CD14-positive monocyte (primary cell): ENCODE measurements at regions not wholly inside any gene's neighbourhood (a gene's known extent, or its start where the extent isn't known, plus 50 kb on each side); places are given as distances from the start of the nearest gene placed in this dataset.

ENCODE experiments used
- DNase-seq, 3 donors: peaks; one replicate each; pipeline ENCODE4 v3.0.0-alpha.2; 2011 to 2022
- H2AFZ ChIP-seq: 2 replicates; pipeline ENCODE4 v1.6.0; 2012; ENCODE audit warnings: mild to moderate bottlenecking, low read depth, low read length, inconsistent platforms; ENCODE audit not compliant: insufficient read depth, poor library complexity, severe bottlenecking
- H3K27ac ChIP-seq, 2 donors: 1 replicate in 1 of 2; 2 replicates in 1 of 2; pipeline ENCODE4 v1.5.1; 2012 to 2013; ENCODE audit warnings: low read length in 2 of 2, control low read depth in 1 of 2, inconsistent platforms in 1 of 2, low read depth in 1 of 2, mild to moderate bottlenecking in 1 of 2
- H3K27me3 ChIP-seq, 2 donors: one replicate each; pipeline versions ENCODE4 v1.6.0 to v1.6.1; 2011 to 2013; ENCODE audit warnings: low read length in 2 of 2; ENCODE audit not compliant: control insufficient read depth in 2 of 2, insufficient read depth in 2 of 2
- H3K36me3 ChIP-seq, 2 donors: replicated peaks in 1 of 2; 1 replicate in 1 of 2; 2 replicates in 1 of 2; pipeline versions ENCODE4 v1.5.1 to v1.6.1; 2012 to 2013; ENCODE audit warnings: low read length in 2 of 2, control low read depth in 1 of 2, inconsistent platforms in 1 of 2, mild to moderate bottlenecking in 1 of 2; ENCODE audit not compliant: insufficient read depth in 2 of 2, control insufficient read depth in 1 of 2
- H3K4me1 ChIP-seq, 2 donors: 1 replicate in 1 of 2; 2 replicates in 1 of 2; pipeline versions ENCODE4 v1.5.1 to v1.6.1; 2012 to 2013; ENCODE audit warnings: low read length in 2 of 2, control low read depth in 1 of 2, inconsistent platforms in 1 of 2, mild to moderate bottlenecking in 1 of 2, moderate library complexity in 1 of 2; ENCODE audit not compliant: insufficient read depth in 2 of 2, control insufficient read depth in 1 of 2
- H3K4me2 ChIP-seq: replicated peaks from 2 replicates; pipeline ENCODE3; 2012; ENCODE audit warnings: low read length, moderate library complexity, mild to moderate bottlenecking; ENCODE audit not compliant: poor library complexity, severe bottlenecking; ENCODE audit errors: extremely low read depth
- H3K4me3 ChIP-seq, 3 experiments: fragments of 200-600 bp in 1 of 3; sonication (generic) in 1 of 3; replicated peaks in 1 of 3; 1 replicate in 2 of 3; 2 replicates in 1 of 3; pipeline ENCODE4 v1.5.1; 2011 to 2013; ENCODE audit warnings: low read length in 3 of 3, mild to moderate bottlenecking in 3 of 3, control low read depth in 2 of 3, low read depth in 2 of 3, inconsistent platforms in 1 of 3, moderate library complexity in 1 of 3
- H3K79me2 ChIP-seq: 2 replicates; pipeline ENCODE4 v1.6.0; 2012; ENCODE audit warnings: mild to moderate bottlenecking, control low read depth, inconsistent platforms, low read length, moderate library complexity; ENCODE audit not compliant: insufficient read depth
- H3K9ac ChIP-seq: 2 replicates; pipeline ENCODE4 v1.6.0; 2017; ENCODE audit warnings: low read length, mild to moderate bottlenecking; ENCODE audit not compliant: insufficient read depth, poor library complexity, severe bottlenecking
- H3K9me3 ChIP-seq, 2 donors: replicated peaks in 1 of 2; 1 replicate in 1 of 2; 2 replicates in 1 of 2; pipeline versions ENCODE4 v1.5.1 to v1.6.1; 2012 to 2013; ENCODE audit warnings: low read length in 2 of 2, control low read depth in 1 of 2; ENCODE audit not compliant: control insufficient read depth in 1 of 2, insufficient read depth in 1 of 2
- H4K20me1 ChIP-seq: 2 replicates; pipeline ENCODE4 v1.6.0; 2012; ENCODE audit warnings: mild to moderate bottlenecking, low read length, control low read depth, moderate library complexity; ENCODE audit not compliant: insufficient read depth
- H3K27ac Mint-ChIP-seq, 7 donors: one replicate each; pipeline ENCODE4 v1.8.0; 2020; ENCODE audit warnings: mild to moderate bottlenecking in 7 of 7, mixed read lengths in 7 of 7, moderate library complexity in 6 of 7, inconsistent platforms in 2 of 7
- H3K27me3 Mint-ChIP-seq, 3 donors: one replicate each; pipeline ENCODE4 v1.8.0; 2021 to 2022; ENCODE audit warnings: low read depth in 3 of 3, mild to moderate bottlenecking in 3 of 3, mixed read lengths in 3 of 3, moderate library complexity in 3 of 3, inconsistent platforms in 1 of 3
- H3K36me3 Mint-ChIP-seq, 2 donors: one replicate each; pipeline ENCODE4 v1.8.0; 2020; ENCODE audit warnings: mixed read lengths in 2 of 2, inconsistent platforms in 1 of 2, mild to moderate bottlenecking in 1 of 2
- H3K4me1 Mint-ChIP-seq: one replicate; pipeline ENCODE4 v1.8.0; 2020; ENCODE audit warnings: mild to moderate bottlenecking, mixed read lengths
- H3K4me3 Mint-ChIP-seq, 2 donors: one replicate each; pipeline ENCODE4 v1.8.0; 2020; ENCODE audit warnings: mild to moderate bottlenecking in 2 of 2, mixed read lengths in 2 of 2, moderate library complexity in 1 of 2
- H3K9me3 Mint-ChIP-seq, 7 donors: one replicate each; pipeline ENCODE4 v1.8.0; 2020 to 2022; ENCODE audit warnings: mixed read lengths in 7 of 7, mild to moderate bottlenecking in 6 of 7, moderate library complexity in 6 of 7, inconsistent platforms in 2 of 7
- CTCF ChIP-seq: fragments of 200-600 bp; IDR thresholded peaks from one replicate; pipeline ENCODE4 v1.8.0; 2022; ENCODE audit warnings: antibody characterized with exemption, mild to moderate bottlenecking
- WGBS: methylation state at CpG from one replicate; pipeline ENCODE4 v1.1.5; 2013; ENCODE audit warnings: missing lambda C conversion rate; ENCODE audit not compliant: insufficient coverage; 5-methylcytosine and 5-hydroxymethylcytosine counted together
- intact Hi-C, 2 donors: fragments of 100-400 bp; cut with micrococcal nuclease; formaldehyde crosslinking; loops; one replicate each; pipeline versions ENCODE4 v1.15.0 to v1.15.1; 2023

GRCh38 chr20:56922497-56922896, 293.4 kb downstream of the TFAP2C start:
- no peak overlapping the region for H3K4me2 ChIP-seq
- H3K79me2 ChIP-seq, result no peaks in the 10 kb centered on the region
- Mint-ChIP-seq H3K4me3 (peak overlapping the region in 1 of 2 donors; percentile 63), H3K9me3 (peaks cover 0 to 16% (median 4%) of the 10 kb centered on the region in 7 donors), H3K4me1 (no peaks in the 10 kb centered on the region), H3K27me3 (peaks cover 52 to 64% (median 59%) of the 10 kb centered on the region in 3 donors), H3K36me3 (no peaks in the 10 kb centered on the region), H3K27ac (no peak overlapping the region)
- no peaks in the 10 kb centered on the region for H3K4me1 ChIP-seq
- 74% methylated on average over 7 of the region's 9 CpGs for WGBS
- H3K4me3 ChIP-seq, result no peak overlapping the region
- no peak overlapping the region for H2AFZ ChIP-seq
- no peak overlapping the region for H3K9ac ChIP-seq
- no peak for DNase-seq
- H3K27ac ChIP-seq, result no peak overlapping the region
- TF ChIP-seq CTCF, result no peak
- H3K9me3 ChIP-seq, result peaks cover 0 to 15% of the 10 kb centered on the region in 2 donors
- peaks cover 46 to 54% of the 10 kb centered on the region in 2 donors for H3K27me3 ChIP-seq
- no peaks in the 10 kb centered on the region for H4K20me1 ChIP-seq
- intact Hi-C loops, result no loop called here
- H3K36me3 ChIP-seq, result no peaks in the 10 kb centered on the region

GRCh38 chr20:56924292-56925081, 295.4 kb downstream of the TFAP2C start:
- 6% methylated on average over 25 of the region's 34 CpGs for WGBS
- H3K4me1 ChIP-seq, result no peaks in the 10 kb centered on the region
- Mint-ChIP-seq H3K27me3 (peaks cover 69 to 81% (median 79%) of the 10 kb centered on the region in 3 donors), H3K36me3 (no peaks in the 10 kb centered on the region), H3K27ac (no peak overlapping the region), H3K9me3 (peaks cover 0 to 19% (median 9%) of the 10 kb centered on the region in 7 donors), H3K4me1 (no peaks in the 10 kb centered on the region), H3K4me3 (peak overlapping the region in 1 of 2 donors; percentile 76)
- H3K9me3 ChIP-seq, result peaks cover 0 to 17% of the 10 kb centered on the region in 2 donors
- H3K27ac ChIP-seq, result no peak overlapping the region
- H3K4me3 ChIP-seq, result no peak overlapping the region
- H3K79me2 ChIP-seq, result no peaks in the 10 kb centered on the region
- H3K4me2 ChIP-seq, result no peak overlapping the region
- TF ChIP-seq CTCF, result no peak
- intact Hi-C loops, result no loop called here
- no peaks in the 10 kb centered on the region for H3K36me3 ChIP-seq
- no peak overlapping the region for H2AFZ ChIP-seq
- no peak overlapping the region for H3K9ac ChIP-seq
- peaks cover 60 to 72% of the 10 kb centered on the region in 2 donors for H3K27me3 ChIP-seq
- H4K20me1 ChIP-seq, result no peaks in the 10 kb centered on the region
- no peak for DNase-seq
